WTC11 (cell line): ENCODE measurements at regions not wholly inside any gene's neighbourhood (a gene's known extent, or its start where the extent isn't known, plus 50 kb on each side); places are given as distances from the start of the nearest gene placed in this dataset.

Experiments
- CBFB ChIP-seq: sonication (generic); formaldehyde crosslinking; IDR thresholded peaks from 2 replicates; pipeline ENCODE4 v1.8.1; 2022; ENCODE audit warnings: mild to moderate bottlenecking, low read depth, missing genetic modification reagents
- CTCF ChIP-seq: fragments of 200-600 bp; IDR thresholded peaks from 2 replicates; pipeline ENCODE4 v1.8.0; 2022; ENCODE audit warnings: antibody characterized with exemption
- ERG ChIP-seq: fragments of 250-450 bp; sonication (Bioruptor Pico); IDR thresholded peaks from 2 replicates; pipeline ENCODE4 v1.8.0; 2021; ENCODE audit warnings: mild to moderate bottlenecking
- ESRRA ChIP-seq: sonication (generic); formaldehyde crosslinking; IDR thresholded peaks from 2 replicates; pipeline ENCODE4 v1.8.1; 2022; ENCODE audit warnings: mild to moderate bottlenecking, missing genetic modification reagents, borderline replicate concordance
- ETV6 ChIP-seq: sonication (generic); formaldehyde crosslinking; IDR thresholded peaks from 2 replicates; pipeline ENCODE4 v1.8.1; 2022; ENCODE audit warnings: mild to moderate bottlenecking, missing genetic modification reagents
- FOXP1 ChIP-seq: sonication (generic); formaldehyde crosslinking; IDR thresholded peaks from 2 replicates; pipeline ENCODE4 v1.8.0; 2022; ENCODE audit warnings: missing genetic modification reagents, mild to moderate bottlenecking, moderate library complexity, borderline replicate concordance
- KAT7 ChIP-seq: sonication (generic); formaldehyde crosslinking; IDR thresholded peaks from 2 replicates; pipeline ENCODE4 v1.8.1; 2023; ENCODE audit warnings: missing genetic modification reagents, mild to moderate bottlenecking, borderline replicate concordance
- SP1 ChIP-seq: sonication (generic); formaldehyde crosslinking; conservative IDR thresholded peaks from 2 replicates; pipeline ENCODE4 v1.8.1; 2022; ENCODE audit warnings: missing genetic modification reagents
- TCF7 ChIP-seq: sonication (generic); formaldehyde crosslinking; IDR thresholded peaks from 2 replicates; pipeline ENCODE4 v1.8.0; 2022; ENCODE audit warnings: mild to moderate bottlenecking, low read depth, missing genetic modification reagents, moderate library complexity
- USF1 ChIP-seq: sonication (generic); formaldehyde crosslinking; IDR thresholded peaks from 2 replicates; pipeline ENCODE4 v1.8.0; 2022; ENCODE audit warnings: mild to moderate bottlenecking, missing genetic modification reagents
- USF2 ChIP-seq: sonication (generic); formaldehyde crosslinking; IDR thresholded peaks from 2 replicates; pipeline ENCODE4 v1.8.1; 2023; ENCODE audit warnings: mild to moderate bottlenecking, missing genetic modification reagents, moderate library complexity
- ZBTB21 ChIP-seq: sonication (generic); formaldehyde crosslinking; IDR thresholded peaks from 2 replicates; pipeline ENCODE4 v1.8.1; 2023; ENCODE audit warnings: mild to moderate bottlenecking, missing genetic modification reagents, borderline replicate concordance

- no peak for TF ChIP-seq ETV6 (CRISPR knock-in tag)
- TF ChIP-seq ZBTB21 (CRISPR knock-in tag) = no peak
- no peak for TF ChIP-seq ESRRA (CRISPR knock-in tag)
- TF ChIP-seq KAT7 (CRISPR knock-in tag) = no peak
- TF ChIP-seq USF1 (CRISPR knock-in tag) = no peak
- TF ChIP-seq CTCF = no peak
- TF ChIP-seq FOXP1 (CRISPR knock-in tag) = no peak
- no peak for TF ChIP-seq USF2 (CRISPR knock-in tag)
- TF ChIP-seq TCF7 (CRISPR knock-in tag) = no peak
- TF ChIP-seq ERG (CRISPR knock-in tag) = no peak
- no peak for TF ChIP-seq CBFB (CRISPR knock-in tag)
- no peak for TF ChIP-seq SP1
Observed at GRCh38 chrX:39665830-39666518, 431.8 kb downstream of the BCOR start.
